Astrocyte of the spinal cord (primary cell): ENCODE measurements at regions not wholly inside any gene's neighbourhood (a gene's known extent, or its start where the extent isn't known, plus 50 kb on each side); places are given as distances from the start of the nearest gene placed in this dataset.

ENCODE experiments used
- DNase-seq: peaks from one replicate; pipeline ENCODE4 v3.0.0; 2011; ENCODE audit warnings: low read depth, low spot score
- H3K4me3 ChIP-seq: 2 replicates; pipeline ENCODE4 v1.5.1; 2011; ENCODE audit warnings: low read depth, mild to moderate bottlenecking, low read length, moderate library complexity
- in situ Hi-C: cut with HindIII; loops from 2 replicates; pipeline ENCODE4 v1.10.0; 2017; ENCODE audit warnings: low sequenced_read_pairs
- TF ChIP-seq, protein P1 (sequence below): IDR thresholded peaks from 2 replicates; pipeline ENCODE4 v1.5.1; 2012; ENCODE audit warnings: low read depth, mild to moderate bottlenecking, low read length, inconsistent platforms

DNA sequence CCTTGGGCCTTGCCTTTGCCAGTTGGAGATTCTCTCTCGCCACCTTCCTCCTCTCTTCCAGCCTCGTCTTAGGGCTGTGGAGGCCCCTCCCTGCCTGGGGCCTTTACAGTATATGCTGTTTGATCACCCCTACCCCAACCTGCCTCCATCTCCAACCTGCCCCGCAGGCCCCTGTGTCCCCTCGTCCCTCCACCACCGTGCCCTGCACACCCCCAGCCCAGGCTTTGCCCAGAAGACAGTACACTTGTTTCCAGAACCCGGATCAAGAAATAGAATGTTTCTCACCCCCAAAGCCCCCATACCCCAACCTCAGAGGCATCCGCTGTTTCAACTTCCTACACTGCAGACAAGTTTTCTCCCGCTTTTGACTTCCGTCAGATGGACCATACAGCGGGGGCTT, 202.3 kb upstream of the C14orf180 start:
- H3K4me3 ChIP-seq: no peak overlapping the region
- DNase-seq: no peak
- in situ Hi-C loops: no loop called here
- TF ChIP-seq, protein P1, sequence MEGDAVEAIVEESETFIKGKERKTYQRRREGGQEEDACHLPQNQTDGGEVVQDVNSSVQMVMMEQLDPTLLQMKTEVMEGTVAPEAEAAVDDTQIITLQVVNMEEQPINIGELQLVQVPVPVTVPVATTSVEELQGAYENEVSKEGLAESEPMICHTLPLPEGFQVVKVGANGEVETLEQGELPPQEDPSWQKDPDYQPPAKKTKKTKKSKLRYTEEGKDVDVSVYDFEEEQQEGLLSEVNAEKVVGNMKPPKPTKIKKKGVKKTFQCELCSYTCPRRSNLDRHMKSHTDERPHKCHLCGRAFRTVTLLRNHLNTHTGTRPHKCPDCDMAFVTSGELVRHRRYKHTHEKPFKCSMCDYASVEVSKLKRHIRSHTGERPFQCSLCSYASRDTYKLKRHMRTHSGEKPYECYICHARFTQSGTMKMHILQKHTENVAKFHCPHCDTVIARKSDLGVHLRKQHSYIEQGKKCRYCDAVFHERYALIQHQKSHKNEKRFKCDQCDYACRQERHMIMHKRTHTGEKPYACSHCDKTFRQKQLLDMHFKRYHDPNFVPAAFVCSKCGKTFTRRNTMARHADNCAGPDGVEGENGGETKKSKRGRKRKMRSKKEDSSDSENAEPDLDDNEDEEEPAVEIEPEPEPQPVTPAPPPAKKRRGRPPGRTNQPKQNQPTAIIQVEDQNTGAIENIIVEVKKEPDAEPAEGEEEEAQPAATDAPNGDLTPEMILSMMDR: no peak

DNA sequence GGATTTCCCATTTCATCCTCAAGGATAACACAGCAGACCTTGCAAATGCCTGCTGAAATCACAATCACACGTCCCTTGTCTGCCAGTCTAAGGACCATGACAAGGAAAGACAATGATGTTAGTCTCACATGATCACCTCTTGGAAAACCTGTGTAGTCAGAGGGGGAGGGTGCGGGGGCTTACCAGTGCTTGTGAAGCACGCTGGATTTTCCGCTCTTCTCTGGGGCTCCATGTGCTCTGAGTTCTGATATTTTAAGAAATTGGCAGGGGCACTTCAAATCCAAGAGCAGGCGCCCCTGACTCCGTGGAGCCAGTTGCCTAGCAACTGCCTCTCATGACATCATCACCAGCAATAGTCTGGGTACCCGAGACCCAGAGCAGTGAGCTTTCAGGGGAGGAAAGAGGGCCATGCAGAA, 200.9 kb upstream of the C14orf180 start:
- DNase-seq: no peak
- in situ Hi-C loops: no loop called here
- TF ChIP-seq, protein P1: no peak
- no peak overlapping the region for H3K4me3 ChIP-seq

DNA sequence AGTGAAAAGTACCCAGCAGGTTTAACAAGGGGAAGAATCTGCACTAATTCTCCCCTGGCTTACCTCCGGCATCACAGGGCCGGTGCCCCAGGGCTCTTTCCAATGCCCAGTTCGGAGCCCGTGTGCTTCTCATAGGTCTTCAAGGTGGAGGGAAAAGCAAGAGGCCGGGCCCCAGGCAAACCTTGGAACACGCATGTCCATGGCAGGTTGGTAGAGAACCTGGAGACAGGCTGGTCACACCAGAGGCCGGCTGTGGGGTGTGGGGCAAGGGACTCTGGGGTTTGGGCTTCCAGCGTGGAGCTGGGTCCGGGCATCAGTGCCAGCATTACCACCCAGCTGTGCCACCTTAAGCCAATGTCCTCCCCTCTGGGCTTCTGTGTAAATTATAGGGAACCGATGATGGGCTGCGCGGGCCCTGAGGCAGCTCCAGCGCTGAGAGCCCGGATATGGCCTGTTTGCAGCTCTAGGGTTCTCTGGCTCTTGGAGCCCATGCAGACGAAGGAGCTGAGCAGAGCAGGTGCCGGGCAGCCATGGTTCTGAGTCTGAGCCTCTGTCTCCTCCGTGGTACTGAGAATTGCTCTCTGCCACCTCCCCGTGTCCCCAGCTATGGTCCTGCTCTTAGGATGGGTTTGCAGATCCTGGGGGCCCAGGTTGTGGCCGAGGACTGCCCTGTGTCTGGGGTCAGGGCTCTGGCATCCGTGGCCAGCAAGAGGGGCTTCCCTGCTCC, 197.0 kb upstream of the C14orf180 start:
- no peak for DNase-seq
- no peak overlapping the region for H3K4me3 ChIP-seq
- in situ Hi-C loops: no loop called here
- TF ChIP-seq, protein P1: no peak

DNA sequence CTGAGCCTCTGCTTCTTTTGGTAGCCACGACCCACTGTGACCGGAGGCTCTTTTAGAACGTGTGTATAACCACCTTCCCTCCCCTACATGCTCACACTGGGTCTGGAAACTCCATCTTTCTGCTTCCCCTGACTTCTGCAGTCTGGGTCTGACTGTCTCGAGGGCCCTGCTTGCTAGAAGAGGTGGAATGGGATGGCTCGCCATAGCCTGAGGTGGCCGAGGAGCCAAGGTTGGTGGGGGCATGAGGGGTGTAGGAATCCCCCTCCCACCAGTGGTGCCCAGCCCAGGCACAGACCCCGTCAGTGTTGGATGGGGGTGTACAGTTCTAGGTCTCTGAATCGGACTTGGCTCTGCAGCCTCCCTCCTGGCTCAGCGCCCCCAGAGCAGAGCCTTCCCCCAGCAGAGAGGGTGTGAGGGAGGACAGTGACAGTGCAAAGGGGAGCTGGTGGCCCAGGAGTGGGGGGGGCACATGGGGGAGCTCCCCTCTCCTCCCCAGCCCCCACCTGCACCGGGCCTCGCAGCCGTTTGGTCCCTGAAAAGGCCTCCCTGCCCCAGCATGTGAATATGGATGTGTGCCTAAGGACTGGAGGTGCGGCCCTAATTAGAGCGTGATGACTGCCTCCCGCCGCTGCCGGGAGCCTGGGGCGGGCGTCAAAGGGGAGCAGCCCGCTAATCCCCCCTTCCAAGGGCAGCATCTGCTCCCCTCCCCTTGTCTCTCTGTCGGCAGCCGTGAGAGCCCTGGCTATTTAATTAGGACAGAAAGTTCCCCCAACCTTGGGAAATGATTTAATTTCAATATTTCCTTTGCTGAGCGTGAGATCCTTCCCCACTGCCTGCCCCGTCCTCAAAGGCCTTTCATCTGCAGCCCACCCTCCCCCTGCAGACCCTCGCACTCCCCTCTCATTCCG, 196.2 kb upstream of the C14orf180 start:
- no peak overlapping the region for H3K4me3 ChIP-seq
- TF ChIP-seq, protein P1: no peak
- in situ Hi-C loops: no loop called here
- DNase-seq: no peak

DNA sequence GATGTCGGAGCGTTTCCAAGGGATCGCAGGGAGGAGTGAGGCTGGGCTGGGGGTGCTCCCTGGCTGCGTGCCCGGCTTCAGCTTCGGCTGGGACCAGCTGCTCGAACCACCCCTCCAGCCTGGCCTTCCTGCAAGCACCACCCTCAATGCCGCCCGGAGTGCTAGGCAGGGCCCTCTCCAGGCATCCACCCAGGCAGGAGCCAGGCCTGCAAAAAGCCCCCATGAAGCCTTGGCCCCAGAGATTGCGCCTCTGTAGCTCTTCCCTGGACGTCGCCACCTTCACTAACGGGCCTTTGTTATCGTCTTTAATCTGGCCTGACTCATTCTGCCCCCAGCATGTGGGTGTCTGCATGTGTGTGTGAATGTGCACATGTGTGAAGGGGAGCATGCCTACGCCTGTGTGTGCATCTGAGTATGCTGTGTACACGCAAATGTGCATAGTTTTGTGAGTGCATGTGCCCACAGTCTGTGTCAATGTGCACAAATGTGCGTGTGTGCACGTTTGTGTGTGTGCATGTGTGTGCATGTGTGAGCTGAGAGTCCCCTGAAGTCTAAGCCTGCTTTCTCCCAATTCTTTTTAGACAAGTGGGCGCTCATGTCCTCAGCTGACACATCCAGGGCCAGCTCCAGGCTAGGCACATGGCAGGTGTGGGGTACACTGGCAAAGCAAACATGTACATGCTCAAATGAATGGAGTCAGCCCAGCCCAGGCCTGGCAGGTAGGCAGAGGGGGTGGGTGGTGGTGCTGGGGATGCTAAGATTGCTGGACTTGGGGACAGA, 195.4 kb upstream of the C14orf180 start:
- DNase-seq: no peak
- TF ChIP-seq, protein P1: no peak
- in situ Hi-C loops: no loop called here
- no peak overlapping the region for H3K4me3 ChIP-seq

DNA sequence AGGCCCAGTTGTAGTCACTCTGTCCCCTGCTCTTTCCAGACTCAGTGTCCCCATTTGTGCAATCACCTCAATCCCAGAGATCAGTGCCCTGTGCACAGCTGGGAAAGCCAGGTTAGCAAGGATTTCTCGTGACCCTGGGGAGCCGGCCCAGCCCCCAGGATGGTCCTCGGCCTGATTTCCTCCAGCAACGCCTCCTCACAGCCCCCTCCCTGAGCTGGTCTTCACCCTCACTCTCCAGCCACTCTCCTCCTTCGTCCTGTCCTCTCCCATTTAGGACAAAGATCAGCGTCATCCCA, 194.8 kb upstream of the C14orf180 start:
- in situ Hi-C loops: no loop called here
- DNase-seq: no peak
- TF ChIP-seq, protein P1: no peak
- no peak overlapping the region for H3K4me3 ChIP-seq
